ENCODE measurements at regions not wholly inside any gene's neighbourhood (a gene's known extent, or its start where the extent isn't known, plus 50 kb on each side); places are given as distances from the start of the nearest gene placed in this dataset.

GRCh38 chr6:95723638-95724037, 146.3 kb downstream of the MANEA start:
- Histone ChIP-seq H3K9me3 (peaks cover 0 to 29% (median 21%) of the 10 kb centered on the region in 8 donors), H3K27me3 (replicated peaks in 1 of 7) (no peaks in the 10 kb centered on the region), H3K4me1 (no peaks in the 10 kb centered on the region), H3K27ac (no peak overlapping the region), H3K36me3 (no peaks in the 10 kb centered on the region), H3K4me3 (no peak overlapping the region)
- WGBS, 5 donors = 51 to 74% (median 57%) methylated on average over 2 of the region's 2 CpGs
- TF ChIP-seq CTCF (IDR thresholded peaks at IDR 0.05 in 8 of 11, conservative IDR thresholded peaks at IDR 0.05 in 3 of 11) (no peak), POLR2A (IDR thresholded peaks at IDR 0.05) (no peak), POLR2AphosphoS5 (IDR thresholded peaks at IDR 0.05) (no peak)
- intact Hi-C loops (cut with DNase I; ENCODE audit: low total_unique reads) = no loop called here
- DNase-seq = no peak

- TF ChIP-seq CTCF (IDR thresholded peaks at IDR 0.05 in 8 of 11, conservative IDR thresholded peaks at IDR 0.05 in 3 of 11) (no peak), POLR2A (IDR thresholded peaks at IDR 0.05) (no peak), POLR2AphosphoS5 (IDR thresholded peaks at IDR 0.05) (no peak)
- intact Hi-C loops (cut with DNase I; ENCODE audit: low total_unique reads) = no loop called here
- Histone ChIP-seq H3K9me3 (peaks cover 0 to 21% (median 16%) of the 10 kb centered on the region in 8 donors), H3K4me1 (no peaks in the 10 kb centered on the region), H3K27ac (no peak overlapping the region), H3K27me3 (replicated peaks in 1 of 7) (no peaks in the 10 kb centered on the region), H3K4me3 (no peak overlapping the region), H3K36me3 (no peaks in the 10 kb centered on the region)
- DNase-seq = no peak
- 49 to 76% (median 65%) methylated on average over 2 of the region's 2 CpGs for WGBS, 5 donors
Observed at GRCh38 chr6:95725344-95725743, 148.0 kb downstream of the MANEA start.

DNA sequence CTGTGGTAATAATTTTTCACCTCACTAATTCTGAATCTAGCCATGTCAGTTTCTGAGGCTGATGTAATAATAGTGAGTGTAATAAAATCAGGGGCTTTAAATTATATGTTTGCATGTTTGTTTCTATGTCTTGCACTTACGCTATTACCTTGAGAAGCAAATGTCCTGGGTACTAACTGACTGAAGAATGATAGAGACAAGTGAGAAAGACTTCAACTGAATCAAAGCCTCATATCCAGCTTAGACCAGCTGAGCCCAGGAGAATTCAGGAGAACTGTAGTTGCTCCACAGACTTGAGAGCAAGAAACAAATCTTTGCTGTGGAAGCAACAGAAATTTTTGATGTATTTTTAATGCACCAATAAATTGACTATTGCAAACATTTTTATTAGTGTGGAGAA, 162.8 kb downstream of the MANEA start:
- 79 to 95% (median 85%) methylated on average over 1 of the region's 1 CpG for WGBS, 5 donors
- H3K4me1 ChIP-seq = no peaks in the 10 kb centered on the region
- TF ChIP-seq CTCF (IDR thresholded peaks at IDR 0.05 in 8 of 11, conservative IDR thresholded peaks at IDR 0.05 in 3 of 11) (no peak), POLR2A (IDR thresholded peaks at IDR 0.05) (no peak), POLR2AphosphoS5 (IDR thresholded peaks at IDR 0.05) (no peak)
- no peak overlapping the region for H3K4me3 ChIP-seq
- no peak overlapping the region for H3K27ac ChIP-seq
- no peaks in the 10 kb centered on the region for H3K27me3 ChIP-seq (replicated peaks in 1 of 7)
- no peaks in the 10 kb centered on the region for H3K36me3 ChIP-seq
- no peaks in the 10 kb centered on the region for H3K9me3 ChIP-seq
- no peak for DNase-seq
- intact Hi-C loops (cut with DNase I; ENCODE audit: low total_unique reads) = no loop called here

DNA sequence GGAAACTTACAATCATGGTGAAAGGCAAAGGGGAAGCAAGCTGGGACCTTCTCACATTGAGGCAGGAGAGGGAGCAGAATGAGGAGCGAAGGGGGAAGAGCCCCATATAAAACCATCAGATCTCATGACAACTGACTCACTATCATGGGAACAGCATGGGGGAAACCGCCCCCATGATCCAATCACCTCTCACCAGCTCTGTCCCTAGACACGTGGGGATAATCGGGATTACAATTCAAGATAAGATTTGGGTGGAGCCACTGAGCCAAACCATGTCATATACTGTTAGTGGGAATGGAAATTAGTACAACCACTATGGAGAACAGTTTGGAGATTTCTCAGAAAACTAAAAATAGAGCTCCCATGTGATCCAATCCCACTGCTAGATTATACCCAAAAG, 163.7 kb downstream of the MANEA start:
- H3K27me3 ChIP-seq (replicated peaks in 1 of 7) = no peaks in the 10 kb centered on the region
- no peak for DNase-seq
- H3K4me3 ChIP-seq = no peak overlapping the region
- intact Hi-C loops (cut with DNase I; ENCODE audit: low total_unique reads) = no loop called here
- H3K36me3 ChIP-seq = no peaks in the 10 kb centered on the region
- H3K4me1 ChIP-seq = no peaks in the 10 kb centered on the region
- no peaks in the 10 kb centered on the region for H3K9me3 ChIP-seq
- 53 to 72% (median 60%) methylated on average over 4 of the region's 4 CpGs for WGBS, 5 donors
- H3K27ac ChIP-seq = no peak overlapping the region
- TF ChIP-seq POLR2A (IDR thresholded peaks at IDR 0.05) = no peak

- TF ChIP-seq POLR2AphosphoS5 (IDR thresholded peaks at IDR 0.05) (no peak), CTCF (IDR thresholded peaks at IDR 0.05 in 8 of 11, conservative IDR thresholded peaks at IDR 0.05 in 3 of 11) (no peak), POLR2A (IDR thresholded peaks at IDR 0.05) (no peak)
- Histone ChIP-seq H3K4me1 (no peaks in the 10 kb centered on the region), H3K36me3 (no peaks in the 10 kb centered on the region), H3K9me3 (no peaks in the 10 kb centered on the region), H3K27me3 (replicated peaks in 1 of 7) (no peaks in the 10 kb centered on the region), H3K27ac (no peak overlapping the region), H3K4me3 (no peak overlapping the region)
- intact Hi-C loops (cut with DNase I; ENCODE audit: low total_unique reads) = no loop called here
- DNase-seq = no peak
Observed at GRCh38 chr6:95742767-95743289, 165.5 kb downstream of the MANEA start.

Data from spleen (tissue), 11 donors.